GM21447 (cell line): ENCODE measurements at regions not wholly inside any gene's neighbourhood (a gene's known extent, or its start where the extent isn't known, plus 50 kb on each side); places are given as distances from the start of the nearest gene placed in this dataset.

Experiments
- ATAC-seq: cut with Tn5 transposase; IDR thresholded peaks from one replicate; pipeline ENCODE4 v1.9.1; 2021; ENCODE audit not compliant: unreplicated experiment

GRCh38 chr14:62347562-62348011 lies 585.4 kb downstream of the SNAPC1 start:
- no peak for ATAC-seq

GRCh38 chr14:62357362-62357761 lies 595.1 kb downstream of the SNAPC1 start:
- no peak for ATAC-seq

GRCh38 chr14:62364161-62364560 lies 601.9 kb downstream of the SNAPC1 start:
- no peak for ATAC-seq

- ATAC-seq = no peak
Measured at GRCh38 chr14:62364800-62365280, 602.6 kb downstream of the SNAPC1 start.

GRCh38 chr14:62369919-62370560 lies 607.8 kb downstream of the SNAPC1 start:
- ATAC-seq = no peak

GRCh38 chr14:62373944-62374343 lies 611.7 kb downstream of the SNAPC1 start:
- ATAC-seq = no peak

- no peak for ATAC-seq
Measured at GRCh38 chr14:62378057-62378456, 615.8 kb downstream of the SNAPC1 start.

- no peak for ATAC-seq
Measured at GRCh38 chr14:62381311-62382070, 619.3 kb downstream of the SNAPC1 start.

GRCh38 chr14:62409169-62409568 lies 636.1 kb downstream of the KCNH5 start:
- ATAC-seq = no peak

- no peak for ATAC-seq
Measured at GRCh38 chr14:62409626-62410300, 635.5 kb downstream of the KCNH5 start.

- no peak for ATAC-seq
Measured at GRCh38 chr14:62420847-62421246, 624.4 kb downstream of the KCNH5 start.

- no peak for ATAC-seq
Measured at GRCh38 chr14:62428429-62429203, 616.6 kb downstream of the KCNH5 start.

GRCh38 chr14:62429683-62430082 lies 615.6 kb downstream of the KCNH5 start:
- no peak for ATAC-seq

GRCh38 chr14:62431496-62431895 lies 613.8 kb downstream of the KCNH5 start:
- ATAC-seq = no peak

- no peak for ATAC-seq
Measured at GRCh38 chr14:62432955-62433354, 612.3 kb downstream of the KCNH5 start.

- no peak for ATAC-seq
Measured at GRCh38 chr14:62436261-62436660, 609.0 kb downstream of the KCNH5 start.

- no peak for ATAC-seq
Measured at GRCh38 chr14:62439210-62439609, 606.0 kb downstream of the KCNH5 start.

GRCh38 chr14:62443796-62444195 lies 601.5 kb downstream of the KCNH5 start:
- no peak for ATAC-seq

GRCh38 chr14:62445570-62445969 lies 599.7 kb downstream of the KCNH5 start:
- ATAC-seq = no peak

- no peak for ATAC-seq
Measured at GRCh38 chr14:62451221-62451620, 594.0 kb downstream of the KCNH5 start.

GRCh38 chr14:62453226-62453625 lies 592.0 kb downstream of the KCNH5 start:
- no peak for ATAC-seq
